GM10266 (cell line): ENCODE measurements at regions not wholly inside any gene's neighbourhood (a gene's known extent, or its start where the extent isn't known, plus 50 kb on each side); places are given as distances from the start of the nearest gene placed in this dataset.
"Not testable (repeated sequence)": the region's sequence is repeated elsewhere in the genome, so short reads cannot be mapped to it uniquely, and the experiment has no call there.

Experiments
- DNase-seq: peaks from one replicate; pipeline ENCODE4 v3.0.0; 2012; ENCODE audit errors: extremely low spot score
- TF ChIP-seq, protein P1 (sequence below): IDR thresholded peaks from 2 replicates; pipeline ENCODE4 v1.5.1; 2012; ENCODE audit warnings: mild to moderate bottlenecking, low read depth; ENCODE audit not compliant: control insufficient read depth, insufficient read depth; ENCODE audit errors: missing control alignments

- not testable (repeated sequence) for DNase-seq
- TF ChIP-seq, protein P1, sequence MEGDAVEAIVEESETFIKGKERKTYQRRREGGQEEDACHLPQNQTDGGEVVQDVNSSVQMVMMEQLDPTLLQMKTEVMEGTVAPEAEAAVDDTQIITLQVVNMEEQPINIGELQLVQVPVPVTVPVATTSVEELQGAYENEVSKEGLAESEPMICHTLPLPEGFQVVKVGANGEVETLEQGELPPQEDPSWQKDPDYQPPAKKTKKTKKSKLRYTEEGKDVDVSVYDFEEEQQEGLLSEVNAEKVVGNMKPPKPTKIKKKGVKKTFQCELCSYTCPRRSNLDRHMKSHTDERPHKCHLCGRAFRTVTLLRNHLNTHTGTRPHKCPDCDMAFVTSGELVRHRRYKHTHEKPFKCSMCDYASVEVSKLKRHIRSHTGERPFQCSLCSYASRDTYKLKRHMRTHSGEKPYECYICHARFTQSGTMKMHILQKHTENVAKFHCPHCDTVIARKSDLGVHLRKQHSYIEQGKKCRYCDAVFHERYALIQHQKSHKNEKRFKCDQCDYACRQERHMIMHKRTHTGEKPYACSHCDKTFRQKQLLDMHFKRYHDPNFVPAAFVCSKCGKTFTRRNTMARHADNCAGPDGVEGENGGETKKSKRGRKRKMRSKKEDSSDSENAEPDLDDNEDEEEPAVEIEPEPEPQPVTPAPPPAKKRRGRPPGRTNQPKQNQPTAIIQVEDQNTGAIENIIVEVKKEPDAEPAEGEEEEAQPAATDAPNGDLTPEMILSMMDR, result peak; percentile 43
Observed at GRCh38 chr10:124192664-124193308, 99.4 kb upstream of the CHST15 start.

DNA sequence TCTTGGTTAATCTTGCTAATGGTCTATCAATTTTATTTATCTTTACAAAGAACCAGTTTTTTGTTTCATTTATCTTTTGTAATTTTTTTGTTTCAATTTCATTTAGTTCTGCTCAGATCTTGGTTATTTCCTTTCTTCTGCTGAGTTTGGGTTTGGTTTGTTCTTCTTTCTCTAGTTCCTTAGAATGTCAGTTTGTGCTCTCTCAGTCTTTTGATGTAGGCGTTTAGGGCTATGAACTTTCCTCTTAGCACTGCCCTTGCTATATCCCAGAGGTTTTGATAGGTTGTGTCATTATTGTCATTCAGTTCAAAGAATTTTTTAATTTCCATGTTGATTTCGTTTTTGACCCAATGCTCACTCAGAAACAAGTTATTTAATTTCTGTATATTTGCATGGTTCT is 97.1 kb upstream of the CHST15 start:
- DNase-seq, result not testable (repeated sequence)

GRCh38 chr10:124186956-124187355 is 93.6 kb upstream of the CHST15 start:
- no peak for DNase-seq
- TF ChIP-seq, protein P1, result no peak

- TF ChIP-seq, protein P1, result no peak
- no peak for DNase-seq
Observed at GRCh38 chr10:124185084-124185483, 91.7 kb upstream of the CHST15 start.

- TF ChIP-seq, protein P1, result no peak
Observed at GRCh38 chr10:124184208-124184830, 90.9 kb upstream of the CHST15 start.

GRCh38 chr10:124183617-124184016 is 90.2 kb upstream of the CHST15 start:
- no peak for DNase-seq
- TF ChIP-seq, protein P1, result no peak

More at GRCh38 chr10:124184208-124184830, 90.9 kb upstream of the CHST15 start:
- DNase-seq, result no peak

DNA sequence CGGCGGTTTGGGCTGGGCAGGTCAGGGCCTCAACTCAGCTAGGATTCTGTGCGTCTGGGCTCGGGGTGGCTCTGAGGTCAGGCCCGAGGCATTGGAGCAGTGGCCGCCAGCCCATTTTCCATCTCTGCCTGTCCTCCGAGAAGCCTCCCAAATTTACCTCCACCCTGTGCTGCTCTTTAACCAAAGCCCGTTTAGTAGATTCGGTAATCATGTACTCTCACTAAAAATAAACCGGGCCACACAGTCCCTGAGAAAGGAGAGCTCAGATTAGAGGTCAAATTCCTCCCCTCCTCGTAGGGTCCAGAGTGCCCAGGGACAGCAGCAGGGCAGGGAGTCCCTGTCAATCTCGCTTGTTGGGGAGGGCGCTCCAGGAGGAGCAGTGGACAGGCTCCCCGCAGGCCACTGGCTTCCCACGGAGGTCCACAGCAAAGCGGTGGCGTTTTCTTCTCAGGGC is 88.7 kb upstream of the CHST15 start:
- DNase-seq, result no peak
- TF ChIP-seq, protein P1, result no peak

- no peak for DNase-seq
- TF ChIP-seq, protein P1, result no peak
Observed at GRCh38 chr10:124181656-124182055, 88.3 kb upstream of the CHST15 start.
